Inflammatory macrophage treated with lipopolysaccharide for 4 hours (primary cell): ENCODE measurements at regions not wholly inside any gene's neighbourhood (a gene's known extent, or its start where the extent isn't known, plus 50 kb on each side); places are given as distances from the start of the nearest gene placed in this dataset.
A peak's percentile ranks its signal among the peaks of the same experiment; 100 is the strongest.
"Not testable (repeated sequence)": the region's sequence is repeated elsewhere in the genome, so short reads cannot be mapped to it uniquely, and the experiment has no call there.

ENCODE experiments used
- DNase-seq: peaks from one replicate; pipeline ENCODE4 v3.0.0-alpha.2; 2020

DNA sequence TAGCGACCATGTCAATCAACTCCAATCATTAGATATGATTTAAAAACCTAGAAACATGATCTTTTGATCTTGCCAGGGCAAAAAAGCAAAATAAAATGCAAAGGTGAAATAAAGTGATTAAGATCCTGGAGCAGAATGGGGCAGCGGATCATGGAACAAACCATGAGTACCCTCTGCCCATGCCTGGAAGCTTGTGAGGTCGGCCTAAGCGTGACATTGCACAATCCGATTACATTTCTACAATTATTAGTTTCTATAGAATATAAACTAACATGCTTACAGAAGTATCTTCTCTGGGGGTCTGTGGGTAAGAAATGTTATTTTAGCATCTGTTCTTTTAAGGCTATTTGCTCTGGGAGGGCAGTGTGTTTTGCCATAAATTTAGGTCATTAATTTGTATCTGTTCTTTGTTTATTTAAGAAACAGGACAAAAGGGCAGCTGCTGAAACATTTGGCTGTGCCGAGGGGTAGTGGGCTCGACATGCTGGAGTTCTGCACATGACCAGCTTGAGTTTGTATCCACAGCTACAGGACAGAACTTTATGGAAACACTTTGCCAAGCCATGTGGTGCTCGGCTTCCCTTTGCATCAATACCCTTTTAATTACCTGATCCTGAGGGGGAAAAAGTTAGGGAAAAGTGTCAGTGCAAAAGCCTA lies 55.9 kb downstream of the ZBTB18 start:
- no peak for DNase-seq

DNA sequence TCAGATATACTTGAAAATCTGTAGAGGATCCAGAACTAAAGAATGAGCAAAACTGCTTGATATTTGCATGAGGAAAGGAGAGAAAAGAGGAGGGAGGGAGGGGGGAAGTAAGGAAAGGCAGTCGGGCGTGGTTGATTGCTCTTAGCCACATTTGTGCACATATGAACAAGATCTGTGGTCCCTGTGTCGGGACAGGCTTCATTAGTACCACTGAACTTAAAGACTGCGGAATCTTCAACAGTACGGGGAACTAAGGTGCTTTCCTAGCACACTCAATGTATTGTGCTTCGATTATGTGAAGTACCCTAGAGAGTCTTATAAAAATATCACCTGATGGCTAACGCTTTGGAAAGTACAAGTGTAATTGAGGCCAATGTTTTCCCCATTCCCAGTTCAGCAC lies 59.9 kb downstream of the ZBTB18 start:
- no peak for DNase-seq

DNA sequence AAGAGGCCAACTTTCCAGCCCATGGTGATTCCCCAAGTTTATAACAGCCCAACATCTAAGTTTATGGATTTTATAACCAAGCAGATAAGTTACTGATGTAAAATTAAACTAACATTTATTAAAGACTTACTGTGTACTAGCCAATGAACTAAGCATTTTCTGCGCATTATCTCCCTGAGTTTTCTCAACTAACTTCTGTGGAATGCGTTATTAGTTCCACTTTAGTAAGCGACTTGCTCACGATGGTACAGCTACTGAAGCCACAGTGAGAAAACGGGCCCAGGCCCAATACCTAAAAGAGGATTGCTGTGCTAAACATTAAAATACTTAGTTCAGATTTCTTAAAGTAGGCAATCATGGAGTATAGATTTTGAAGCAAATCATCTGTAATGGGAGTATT lies 61.0 kb downstream of the ZBTB18 start:
- DNase-seq, result no peak

DNA sequence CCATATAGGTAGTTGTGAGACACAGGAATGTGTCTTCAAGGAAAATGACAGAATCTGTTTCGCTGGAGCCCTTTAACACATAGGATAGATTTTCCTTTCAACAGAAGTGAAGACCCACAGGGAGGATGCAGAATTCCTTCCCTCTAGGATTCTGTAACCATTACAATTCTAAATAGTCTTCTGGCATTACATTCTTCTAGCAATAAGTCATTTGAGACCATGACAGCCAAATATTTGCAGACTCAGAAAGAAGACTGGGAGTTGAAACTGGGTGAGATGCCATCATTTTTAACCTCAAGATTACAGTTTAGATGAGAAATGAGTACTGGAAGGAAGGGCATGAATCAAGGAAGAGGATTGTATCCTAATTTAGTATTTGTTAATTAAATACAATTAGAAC lies 61.6 kb downstream of the ZBTB18 start:
- no peak for DNase-seq

DNA sequence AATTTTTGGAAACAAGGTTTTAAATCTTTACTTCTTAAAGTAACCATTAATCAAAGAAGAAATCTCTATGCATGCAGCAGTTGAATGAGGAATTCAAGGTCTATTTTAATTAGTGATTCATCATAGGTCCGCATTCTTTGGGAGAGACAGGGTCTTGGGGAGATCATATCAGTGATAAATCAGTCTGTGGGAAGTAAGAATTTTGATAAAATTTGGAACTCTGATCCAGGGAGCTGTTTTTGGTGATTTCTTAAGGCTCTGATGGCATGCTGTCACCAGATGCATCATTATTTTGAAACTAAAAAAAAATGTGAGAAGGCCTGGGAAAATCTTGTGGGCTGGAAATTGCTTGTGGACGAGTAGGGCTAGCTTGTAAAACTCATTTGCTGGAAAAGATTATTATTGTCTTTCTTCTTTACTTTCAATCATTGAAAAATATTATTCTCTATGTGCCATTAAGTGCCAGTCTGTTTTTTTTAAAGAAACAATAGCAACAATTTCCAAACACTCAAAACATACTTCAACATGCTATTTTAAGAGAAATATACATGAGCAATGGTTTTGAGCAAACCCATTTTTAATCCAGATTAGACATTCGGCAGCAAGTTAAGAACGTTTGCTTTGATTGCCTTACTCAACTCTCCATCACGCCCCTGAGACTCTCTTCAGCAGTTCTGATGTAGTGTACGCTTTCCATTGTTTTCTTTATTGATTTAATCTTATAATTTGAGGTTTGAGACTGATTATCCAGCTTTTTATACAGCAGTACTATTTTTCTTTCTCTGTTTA lies 62.6 kb downstream of the ZBTB18 start:
- no peak for DNase-seq

DNA sequence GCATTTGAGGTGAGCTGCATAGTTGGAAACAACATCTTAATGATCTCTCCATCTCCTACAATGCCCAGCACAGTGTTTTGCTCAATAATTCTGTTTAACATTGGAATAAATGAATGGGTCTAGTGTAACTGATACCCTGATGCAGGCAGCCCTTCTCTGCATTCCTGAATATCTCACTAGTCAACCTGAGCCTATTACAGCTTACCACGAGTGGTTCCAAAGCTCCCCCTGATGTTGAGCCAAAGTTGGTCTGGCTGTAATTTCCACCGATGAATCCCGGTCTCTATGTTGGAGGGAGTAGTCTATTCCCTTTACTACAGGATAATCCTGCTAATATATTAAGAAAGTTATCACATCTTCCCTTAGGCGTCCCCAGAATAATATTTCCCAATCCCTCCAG lies 63.8 kb downstream of the ZBTB18 start:
- no peak for DNase-seq

DNA sequence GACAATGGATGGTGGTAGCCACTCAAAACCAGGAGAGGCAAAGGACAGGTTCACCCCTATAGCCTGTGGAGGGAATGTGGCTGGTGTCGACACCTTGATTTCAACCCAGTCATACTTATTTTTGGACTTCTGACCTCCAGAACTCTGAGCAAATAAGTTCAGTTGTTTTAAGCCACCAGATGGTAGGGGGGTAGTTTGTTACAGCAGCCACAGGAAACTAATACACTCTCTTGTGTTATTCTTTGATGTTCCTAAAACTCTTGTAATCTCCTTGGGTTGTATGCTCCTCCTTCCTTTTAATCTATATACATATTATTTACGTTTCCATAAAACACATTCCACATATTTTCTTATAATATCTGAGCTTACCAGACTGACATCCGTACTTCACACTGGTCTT lies 65.9 kb downstream of the ZBTB18 start:
- no peak for DNase-seq

DNA sequence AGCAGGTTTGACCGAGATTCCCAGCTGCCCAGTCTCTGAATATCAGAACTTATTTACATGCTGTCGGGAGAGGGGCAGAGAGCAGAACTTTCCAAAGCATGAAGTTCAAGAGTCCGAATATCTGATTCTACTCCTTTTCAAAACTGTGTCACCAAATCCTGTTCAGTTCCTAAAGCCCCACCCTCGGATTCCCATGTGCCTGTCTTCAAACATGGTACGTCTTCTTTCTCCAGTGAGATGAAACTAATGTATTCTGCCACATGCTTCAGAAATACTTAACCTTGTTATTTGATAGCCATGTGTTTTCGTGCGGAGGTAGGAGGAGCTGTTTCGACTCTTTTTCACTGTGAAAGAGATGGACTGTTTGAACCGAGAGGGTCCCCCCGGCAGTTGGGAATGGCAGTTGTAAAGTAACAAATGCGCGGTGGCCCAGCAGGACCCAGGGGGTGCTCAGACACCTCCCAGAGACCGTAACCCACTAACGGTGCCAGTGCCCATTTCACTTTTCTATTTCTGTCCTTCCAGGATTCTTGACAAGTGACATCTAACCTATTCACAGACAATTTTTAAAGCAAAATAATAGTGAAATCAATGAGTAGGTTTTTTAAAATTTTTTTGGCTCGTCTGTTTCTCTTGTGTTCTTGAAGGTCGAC lies 67.2 kb downstream of the ZBTB18 start:
- no peak for DNase-seq

DNA sequence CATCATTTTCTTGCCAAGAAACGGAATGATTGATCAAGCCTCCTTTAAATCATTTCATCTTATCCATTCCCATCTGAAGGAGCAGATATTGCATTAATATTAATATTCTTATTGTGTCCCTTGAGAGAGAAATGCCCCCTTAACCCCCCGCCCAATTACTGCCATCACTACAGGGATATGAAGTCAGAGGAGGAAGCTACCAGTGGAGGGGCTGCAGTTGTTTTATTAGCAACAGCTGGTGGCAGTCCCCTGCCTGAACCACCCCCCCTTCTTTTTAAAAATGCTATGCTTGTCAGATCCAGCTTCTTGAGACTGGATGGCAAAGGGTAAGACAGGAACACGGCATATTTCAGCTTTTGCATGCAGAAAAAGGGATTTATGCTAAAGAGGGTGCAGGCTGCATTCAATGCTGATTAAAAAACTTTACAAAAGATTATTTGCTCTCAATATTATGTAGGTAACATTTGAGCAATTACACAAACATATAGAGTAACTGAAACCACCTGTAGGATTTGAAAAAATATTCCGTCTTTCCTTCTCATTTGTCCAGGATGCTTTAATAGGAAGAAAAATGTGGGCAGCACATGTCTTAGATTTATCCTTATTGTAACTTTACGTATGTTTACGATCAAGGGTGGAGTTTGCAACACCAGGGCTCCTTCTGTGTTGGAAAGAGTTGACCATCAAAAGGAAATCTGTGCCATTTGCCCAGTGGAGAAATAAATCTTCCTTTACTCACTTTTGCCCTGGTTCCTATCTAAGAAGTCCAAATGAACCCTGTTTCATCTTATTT lies 77.7 kb downstream of the ZBTB18 start:
- DNase-seq, result no peak

DNA sequence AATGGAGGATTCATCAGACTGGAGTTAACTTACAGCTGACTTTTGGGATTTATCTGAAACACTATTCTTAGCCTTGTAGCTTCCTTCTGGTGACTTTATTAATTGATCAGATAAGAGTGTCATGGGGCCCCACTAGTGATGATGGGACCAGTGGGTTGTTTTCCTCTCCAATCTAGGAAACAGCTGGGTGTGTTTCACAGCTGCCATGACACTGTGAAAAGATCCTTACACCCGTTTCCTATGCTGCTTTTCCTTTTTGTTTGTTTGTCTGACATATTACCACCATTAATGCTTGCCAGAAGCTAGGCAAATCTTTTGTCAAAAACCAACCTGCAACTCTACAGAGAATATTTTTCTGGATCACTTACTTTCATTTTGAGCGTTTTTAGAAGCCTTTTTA lies 86.2 kb downstream of the ZBTB18 start:
- DNase-seq, result no peak

DNA sequence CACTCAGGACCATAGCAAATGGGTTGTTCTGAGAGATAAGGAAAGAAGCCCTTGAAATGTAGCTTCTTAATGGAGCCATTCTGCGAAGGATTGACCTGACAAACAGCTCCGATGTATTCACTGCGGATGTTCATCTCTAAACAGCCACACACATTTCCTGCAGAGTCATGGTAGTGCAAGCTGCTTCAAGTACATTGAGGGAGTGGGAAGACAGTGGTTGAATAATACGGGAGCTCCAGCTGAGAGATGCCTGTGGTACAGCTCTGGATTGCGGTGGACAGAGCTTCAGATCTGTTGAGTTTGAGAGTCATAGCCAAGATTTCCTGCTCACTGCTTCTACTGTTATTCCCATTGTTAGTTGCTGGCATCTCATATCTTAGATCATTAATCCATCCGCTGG lies 86.6 kb downstream of the ZBTB18 start:
- DNase-seq, result no peak

DNA sequence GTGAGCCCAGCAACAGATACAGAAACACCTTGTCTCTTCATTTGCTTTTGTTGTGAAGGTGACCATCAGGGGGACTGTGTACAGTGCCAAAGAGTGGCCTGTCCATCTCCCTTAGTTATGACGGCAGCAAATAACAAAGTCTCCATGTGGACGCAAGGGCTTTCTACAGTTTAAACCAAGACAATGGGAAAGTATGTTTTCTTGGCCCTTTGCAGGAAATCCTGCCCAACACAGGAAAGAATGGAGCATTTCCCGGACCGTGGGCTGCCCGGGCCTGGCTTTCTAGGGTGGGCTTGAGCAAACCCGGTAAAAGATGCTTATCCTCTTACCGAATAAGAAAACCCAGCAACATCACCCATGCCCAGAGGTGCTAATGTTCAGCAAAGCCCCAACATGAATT lies 87.3 kb downstream of the ZBTB18 start:
- DNase-seq, result no peak

DNA sequence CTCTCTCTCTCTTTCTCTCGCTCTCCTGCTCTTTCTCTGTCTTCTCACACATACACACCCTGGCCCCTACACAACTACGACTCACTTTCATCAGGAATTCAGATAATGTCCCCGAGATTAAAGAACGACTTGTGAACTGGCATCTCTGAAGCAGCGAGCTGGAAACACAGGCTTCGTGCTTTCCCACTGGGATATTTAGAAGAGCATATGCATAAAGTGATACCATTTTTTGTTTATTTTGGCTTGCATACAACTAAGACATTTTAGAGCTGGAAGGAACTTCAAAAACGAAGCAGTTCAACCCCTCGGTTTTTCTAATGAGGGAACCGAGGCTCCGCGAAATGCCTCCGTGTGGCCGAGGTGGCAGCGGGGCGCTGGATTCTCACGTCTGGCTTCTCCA lies 88.6 kb downstream of the ZBTB18 start:
- no peak for DNase-seq

DNA sequence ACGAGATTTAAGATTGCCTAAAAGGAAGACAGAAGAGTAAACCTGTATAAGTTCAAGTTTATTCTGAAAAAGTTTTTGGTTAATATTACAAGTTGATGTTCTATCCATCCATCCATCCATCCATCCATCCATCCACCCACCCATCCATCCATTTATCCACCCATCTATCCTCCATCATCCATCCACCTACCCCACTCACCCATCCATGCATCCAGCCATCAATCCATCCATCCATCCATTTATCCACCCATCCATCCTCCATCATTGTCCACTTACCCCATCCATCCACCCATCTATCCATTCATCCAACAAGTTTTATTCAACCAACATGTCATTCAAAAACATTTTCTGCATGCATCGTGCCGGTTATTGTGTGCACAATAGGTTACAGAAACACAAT lies 89.3 kb downstream of the ZBTB18 start:
- DNase-seq, result no peak

DNA sequence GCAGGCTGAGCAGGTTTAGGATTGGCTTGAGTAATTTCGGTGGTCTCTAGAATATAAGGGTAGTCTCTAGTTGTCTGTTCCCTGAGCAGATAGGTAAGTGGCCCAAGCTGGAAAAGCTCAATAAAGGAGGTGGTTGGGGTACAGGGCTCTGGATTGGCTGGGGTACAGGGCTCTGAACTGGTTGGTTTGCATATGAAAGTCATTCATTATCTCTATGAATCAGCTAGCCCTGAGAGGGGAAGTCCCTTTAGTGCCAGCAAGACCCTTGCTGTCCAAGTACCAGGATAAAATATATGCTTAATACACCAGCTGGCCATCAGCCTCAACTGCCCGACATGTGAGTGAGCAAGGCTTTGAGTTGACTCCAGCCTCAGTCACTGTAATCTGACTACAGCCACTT lies 93.0 kb downstream of the ZBTB18 start:
- no peak for DNase-seq

DNA sequence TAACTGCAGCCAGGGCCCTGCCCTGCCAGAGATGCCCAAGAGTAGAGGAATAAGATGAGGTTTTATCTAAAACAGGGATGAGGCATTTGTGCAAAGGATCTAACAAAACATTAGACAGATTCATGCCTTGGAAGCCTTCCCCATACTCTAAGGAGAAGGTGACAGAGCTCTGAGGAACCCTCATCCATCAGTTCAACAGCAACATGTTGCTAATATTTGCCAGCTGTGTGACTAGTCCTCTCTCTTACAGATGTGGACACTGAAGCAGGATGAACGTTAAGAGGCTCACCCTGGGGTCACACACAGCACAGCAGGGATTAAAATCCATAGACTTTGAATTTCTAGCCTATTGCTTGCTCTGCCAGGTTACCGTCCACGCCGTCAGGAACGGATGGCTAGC lies 99.0 kb downstream of the ZBTB18 start:
- DNase-seq, result no peak

DNA sequence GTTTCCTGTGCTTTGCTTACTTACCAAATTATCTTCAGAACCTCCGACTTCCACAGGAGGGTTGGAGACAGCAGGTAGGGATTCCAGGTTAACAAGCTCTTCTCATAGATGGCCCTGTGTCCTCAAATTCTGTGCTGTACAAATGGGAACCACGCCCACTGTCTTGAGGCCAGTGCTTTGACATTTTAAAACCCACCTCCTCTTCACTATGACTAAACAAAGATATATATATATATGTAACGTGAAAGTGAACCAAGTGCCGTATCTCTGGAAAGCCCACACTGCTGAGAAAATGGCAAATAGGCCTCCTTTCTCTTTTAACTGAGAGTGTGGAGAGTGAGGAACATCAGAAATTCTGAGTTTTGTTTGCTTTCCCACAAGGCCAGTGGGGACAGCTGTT lies 99.6 kb downstream of the ZBTB18 start:
- DNase-seq, result peak; percentile 7

DNA sequence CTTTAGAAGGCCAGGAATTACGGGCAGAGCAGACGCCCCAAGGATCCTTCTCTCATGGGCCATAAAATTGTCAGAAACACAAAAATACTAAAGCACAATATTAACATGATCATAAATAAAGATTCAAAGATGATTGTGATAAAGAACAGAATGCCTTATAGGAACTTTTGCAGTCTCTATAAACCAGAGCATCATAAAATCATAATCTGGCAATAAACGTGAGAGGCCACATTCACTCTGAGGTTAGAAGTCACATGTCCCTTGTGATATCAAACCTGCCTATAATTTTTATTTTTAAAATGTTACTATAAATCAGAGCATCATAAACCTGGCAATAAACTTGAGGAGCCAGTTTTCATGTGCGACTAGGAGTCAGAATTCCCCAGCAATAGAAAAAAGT lies 100.5 kb downstream of the ZBTB18 start:
- no peak for DNase-seq

DNA sequence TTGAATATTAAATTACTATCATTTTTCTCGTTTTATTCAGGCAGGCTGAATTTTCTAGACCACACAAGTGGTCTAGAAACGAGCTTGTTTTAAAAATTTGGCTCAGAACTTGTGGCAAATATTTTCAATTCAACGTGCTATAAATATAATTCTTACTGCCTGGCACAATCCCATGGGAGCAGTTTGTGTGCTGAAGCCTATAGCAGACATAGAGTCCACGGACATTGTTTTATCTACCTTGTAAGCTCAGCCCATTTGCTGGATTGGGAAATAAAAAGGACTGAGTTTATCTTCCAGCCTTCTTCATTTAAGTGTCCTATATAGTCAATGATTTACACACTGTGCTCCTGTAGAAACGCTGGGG lies 103.4 kb downstream of the ZBTB18 start:
- DNase-seq, result no peak

DNA sequence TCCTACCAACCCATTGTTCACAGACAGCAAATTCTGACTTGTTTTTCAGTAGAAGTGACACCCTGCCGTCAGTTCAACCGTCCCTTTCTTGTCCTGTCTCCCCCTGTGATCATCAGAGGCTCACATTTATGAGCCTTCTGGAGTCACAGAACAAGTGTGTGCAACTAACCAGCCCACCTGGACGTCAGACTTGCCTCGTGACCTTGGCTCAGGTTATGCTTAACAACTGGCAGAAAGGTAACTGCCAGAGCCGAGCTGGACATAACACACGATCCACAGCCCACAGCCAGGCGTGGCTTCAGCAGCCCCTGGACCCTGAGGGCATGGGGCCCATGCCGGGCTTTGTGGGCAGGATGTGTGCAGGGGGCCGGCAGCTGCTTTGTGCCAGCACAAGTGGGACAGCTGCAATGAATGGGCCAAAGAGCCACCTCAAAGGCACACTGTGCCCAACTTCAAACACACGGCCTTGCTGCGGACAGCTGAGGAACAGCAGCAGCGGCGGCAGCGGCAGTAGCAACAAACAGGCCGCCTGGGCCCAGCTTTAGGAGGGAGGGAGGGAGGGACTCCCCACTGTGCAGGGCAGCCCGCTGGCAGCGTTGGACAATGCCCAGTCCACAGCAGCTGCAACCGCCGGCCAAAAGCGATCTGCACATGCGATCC lies 103.9 kb downstream of the ZBTB18 start:
- DNase-seq, result no peak

DNA sequence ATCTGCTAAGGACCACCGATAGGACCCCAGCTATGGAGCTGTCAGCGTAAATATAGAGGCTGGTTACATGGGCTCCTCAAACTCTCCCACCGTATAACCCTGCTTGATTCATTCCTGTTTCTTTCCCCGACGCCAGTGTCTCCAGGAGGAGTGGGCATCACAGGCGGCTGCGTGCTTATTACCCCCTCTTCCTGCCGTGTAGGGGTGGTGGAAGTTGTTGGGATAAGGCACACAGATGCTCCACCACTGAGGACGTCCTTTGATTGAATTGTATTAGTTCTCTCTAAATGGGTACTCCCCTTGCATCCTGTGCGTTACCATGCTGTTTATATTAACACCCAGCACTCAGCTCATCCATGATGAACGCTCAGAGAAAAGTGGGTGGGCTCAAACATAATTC lies 104.6 kb downstream of the ZBTB18 start:
- no peak for DNase-seq

DNA sequence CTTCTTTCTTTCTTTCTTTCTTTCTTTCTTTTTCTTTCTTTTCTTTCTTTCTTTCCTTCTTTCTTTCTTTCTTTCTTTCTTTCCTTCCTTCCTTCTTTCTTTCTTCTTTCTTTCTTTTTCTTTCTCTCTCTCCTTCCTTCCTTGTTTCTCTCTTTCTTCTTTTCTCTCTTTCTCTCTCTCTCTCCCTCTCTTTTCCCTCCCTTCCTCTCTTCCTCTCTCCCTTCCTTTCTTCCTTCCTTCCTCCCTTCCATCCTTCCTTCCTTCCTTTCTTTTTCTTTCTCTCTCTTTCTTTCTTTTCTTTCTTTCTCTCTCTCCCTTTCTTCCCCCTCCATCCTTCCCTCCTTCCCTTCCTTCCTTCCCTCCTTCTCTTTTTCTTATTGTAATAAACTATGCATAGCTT lies 105.5 kb downstream of the ZBTB18 start:
- DNase-seq, result not testable (repeated sequence)
